ENCODE measurements at regions not wholly inside any gene's neighbourhood (a gene's known extent, or its start where the extent isn't known, plus 50 kb on each side); places are given as distances from the start of the nearest gene placed in this dataset.
"Not testable (repeated sequence)": the region's sequence is repeated elsewhere in the genome, so short reads cannot be mapped to it uniquely, and the experiment has no call there.

DNA sequence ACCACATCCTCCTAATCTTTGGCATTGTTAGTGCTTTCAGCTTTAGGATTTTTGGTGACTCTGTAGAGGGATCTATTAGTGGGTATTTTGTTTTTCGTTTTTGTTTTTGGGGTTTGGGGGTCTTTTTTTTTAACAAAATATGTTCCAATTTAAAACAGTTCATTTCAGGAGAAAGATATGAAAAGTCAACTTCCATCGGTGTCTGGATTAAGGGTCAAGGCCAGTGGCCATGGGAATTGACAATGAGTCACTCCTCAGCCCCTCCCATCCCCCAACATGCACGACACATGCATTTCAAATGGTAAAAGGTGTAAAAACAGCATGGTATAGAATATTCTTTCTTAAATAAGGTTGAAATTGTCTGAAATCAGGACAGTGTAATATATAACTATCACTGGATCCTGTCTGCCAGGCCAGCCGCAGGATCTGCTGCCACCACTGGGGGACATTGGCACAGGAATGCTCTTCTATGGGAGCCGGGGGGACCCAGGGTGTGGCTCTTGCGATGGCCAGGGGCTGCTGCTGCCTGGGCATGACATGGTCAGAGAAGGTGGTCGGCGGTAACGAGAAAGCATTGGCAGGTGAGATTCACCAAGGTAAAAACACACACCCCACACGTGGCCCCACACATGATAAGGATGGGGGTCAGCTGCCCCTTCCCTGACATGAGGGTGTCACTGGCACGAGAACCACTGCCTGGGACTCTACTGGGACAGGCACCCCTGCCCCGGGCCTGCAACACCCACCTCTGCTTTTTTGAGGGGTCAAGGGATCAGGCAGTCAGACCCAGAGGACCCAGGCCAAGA is 126.2 kb upstream of the KCTD7 start:
- no peak for DNase-seq

DNA sequence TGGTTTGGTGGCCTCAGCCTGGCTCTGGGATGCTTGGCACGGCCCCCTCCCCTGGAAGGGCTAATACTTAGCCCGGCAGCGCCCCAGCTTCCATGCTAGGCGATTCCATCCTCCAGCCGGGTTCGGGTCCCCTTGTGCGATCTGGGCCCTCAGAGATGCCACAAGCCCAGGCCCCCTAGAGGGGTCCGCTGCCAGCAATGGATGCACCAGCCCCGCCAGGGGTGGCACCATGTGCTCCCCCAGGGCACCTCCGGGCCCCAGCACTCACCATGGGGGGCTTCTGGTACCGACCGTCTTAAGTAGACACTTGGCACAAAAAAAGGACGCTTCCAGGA is 125.7 kb upstream of the KCTD7 start:
- no peak for DNase-seq

DNA sequence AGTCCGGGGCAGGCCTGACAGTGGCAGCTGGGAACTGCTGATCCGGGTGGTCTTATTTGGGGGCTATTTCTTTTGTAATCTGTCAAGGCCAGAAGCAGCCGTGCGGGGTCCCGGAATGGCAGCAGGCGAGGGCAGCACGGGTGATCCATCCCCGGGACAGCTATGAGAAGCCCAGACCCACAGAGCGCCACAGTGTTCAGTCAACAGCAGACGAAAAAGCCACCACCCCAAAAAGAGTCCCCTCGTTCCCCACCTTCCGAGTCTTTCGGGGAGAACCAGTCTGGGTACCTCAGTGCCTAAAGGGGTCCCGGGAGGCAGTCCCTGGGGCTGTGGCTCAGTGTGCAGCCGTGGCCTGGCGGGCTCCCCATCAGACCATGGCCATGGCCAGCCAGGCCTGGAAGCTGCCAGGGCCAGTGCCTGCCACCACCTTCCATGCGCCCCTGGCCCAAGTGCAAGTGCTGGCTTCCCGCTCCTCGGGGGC is 125.1 kb upstream of the KCTD7 start:
- no peak for DNase-seq

DNA sequence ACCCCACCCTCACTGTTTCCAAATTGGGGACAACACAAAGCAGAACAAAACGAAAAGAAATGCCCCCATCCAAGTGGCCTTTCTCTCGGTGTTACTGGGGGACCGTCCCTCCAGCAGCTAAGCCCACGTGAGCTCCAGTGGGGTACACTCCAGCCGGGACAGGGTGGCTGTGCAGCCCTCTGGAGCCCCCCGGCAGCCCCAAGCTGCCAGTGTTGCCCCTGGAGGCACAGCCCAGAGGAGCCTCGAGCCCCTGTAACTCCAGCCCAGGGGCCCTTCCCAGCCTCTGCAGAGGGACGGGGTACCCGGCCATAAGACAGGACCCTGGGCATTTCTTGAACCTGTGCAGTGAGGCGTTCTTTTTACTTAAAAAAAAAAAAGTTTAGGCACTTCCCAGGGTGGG is 124.5 kb upstream of the KCTD7 start:
- DNase-seq: no peak

DNA sequence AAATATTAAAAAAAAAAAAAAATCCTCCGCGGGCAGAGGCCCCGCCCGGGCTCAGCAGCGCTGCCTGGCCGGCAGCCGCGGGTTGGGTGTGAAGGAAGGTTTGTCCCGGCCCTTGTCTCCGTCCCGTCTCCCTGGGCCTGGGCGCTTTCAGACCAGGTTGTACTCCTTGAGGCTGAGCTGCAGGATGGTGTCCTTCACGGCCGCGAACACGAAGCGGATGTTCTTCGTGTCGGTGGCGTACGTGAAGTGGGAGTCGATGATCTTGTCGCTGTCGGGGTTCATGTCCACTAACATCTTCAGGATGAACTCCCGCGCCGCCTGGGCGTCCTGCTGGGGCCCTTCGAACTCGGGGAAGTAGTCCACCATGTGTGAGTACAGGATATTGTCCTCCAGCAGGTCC is 123.7 kb upstream of the KCTD7 start:
- no peak for DNase-seq

DNA sequence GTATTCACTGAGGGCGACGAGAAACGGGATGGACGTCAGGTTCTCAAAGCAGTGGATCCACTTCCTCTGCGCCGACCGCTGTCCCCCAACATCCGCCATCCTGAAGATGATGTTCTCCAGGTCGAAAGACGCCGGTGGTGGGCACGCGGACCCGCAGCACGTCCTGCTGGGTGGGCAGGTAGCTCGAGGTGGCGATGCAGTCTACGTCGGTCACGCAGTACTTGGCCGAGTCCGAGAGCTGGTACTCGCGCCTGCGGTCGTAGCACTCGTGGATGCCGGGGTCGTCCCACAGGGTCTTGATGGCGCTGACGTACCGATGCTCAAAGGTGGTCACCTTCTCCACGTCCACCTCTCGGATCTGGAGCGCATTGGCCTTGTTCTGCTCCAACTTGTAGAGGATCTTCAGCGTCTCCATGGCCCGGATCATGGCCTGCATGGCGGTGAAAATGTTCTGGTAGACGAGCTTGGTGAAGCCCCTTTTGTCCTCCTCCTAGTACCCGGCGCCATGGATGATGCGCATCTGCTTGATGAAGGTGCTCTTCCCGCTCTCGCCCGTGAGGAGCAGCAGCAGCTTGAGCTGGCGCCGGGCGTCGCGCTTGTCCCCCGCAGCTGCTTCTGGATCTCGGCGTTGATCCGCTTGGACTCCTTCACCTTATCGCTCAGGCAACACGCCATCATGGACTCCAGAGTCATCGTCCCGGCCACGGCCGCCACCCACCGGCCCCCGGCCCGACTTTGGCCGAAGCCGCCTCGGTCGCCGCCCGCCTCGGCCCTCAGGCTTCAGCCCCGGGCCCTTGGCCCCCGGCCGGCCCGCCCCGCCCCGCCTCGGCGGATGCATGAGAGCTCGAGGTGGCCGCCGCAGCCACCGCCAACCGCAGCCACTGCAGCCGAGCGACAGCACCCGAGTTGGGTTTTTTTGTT is 122.9 kb upstream of the KCTD7 start:
- peak in 1 of 56 donors; percentile 18 for DNase-seq

DNA sequence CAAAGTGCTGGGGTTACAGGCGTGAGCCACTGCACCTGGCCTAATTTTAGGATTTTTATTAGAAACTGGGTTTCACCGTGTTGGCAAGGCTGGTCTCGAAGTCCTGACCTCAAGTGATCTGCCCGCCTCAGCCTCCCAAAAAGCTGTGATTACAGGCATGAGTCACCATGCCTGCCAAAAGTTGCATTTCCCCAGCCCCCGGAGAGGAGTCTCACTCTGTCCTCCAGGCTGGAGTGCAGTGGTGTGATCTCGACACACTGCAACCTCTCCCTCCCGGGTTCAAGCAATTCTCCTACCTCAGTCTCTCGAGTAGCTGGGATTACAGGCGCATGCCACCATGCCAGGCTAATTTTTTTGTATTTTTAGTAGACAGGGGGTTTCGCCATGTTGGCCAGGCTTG is 122.0 kb upstream of the KCTD7 start:
- DNase-seq: not testable (repeated sequence)

DNA sequence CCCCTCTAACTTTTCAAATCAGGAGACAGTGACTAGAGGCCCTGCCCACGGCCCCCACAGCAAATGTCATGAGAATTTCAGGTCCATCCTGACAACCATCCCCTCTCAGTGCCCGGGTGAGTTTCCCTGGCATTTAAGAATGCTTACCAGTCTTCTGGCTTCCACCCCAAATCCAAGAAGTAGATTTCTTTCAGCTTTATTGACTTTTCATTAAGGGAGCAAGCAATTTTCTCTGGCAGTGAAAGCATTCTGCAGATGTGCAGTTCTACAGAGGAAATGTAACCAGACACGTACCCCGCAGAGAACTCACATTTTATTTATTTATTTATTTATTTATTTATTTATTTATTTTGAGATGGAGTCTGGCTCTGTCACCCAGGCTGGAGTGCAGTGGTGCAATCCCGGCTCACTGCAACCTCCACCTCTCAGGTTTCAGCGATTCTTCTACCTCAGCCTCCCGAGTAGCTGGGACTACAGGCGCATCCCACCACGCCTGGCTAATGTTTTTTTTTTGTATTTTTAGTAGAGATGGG is 120.9 kb upstream of the KCTD7 start:
- DNase-seq: no peak

DNA sequence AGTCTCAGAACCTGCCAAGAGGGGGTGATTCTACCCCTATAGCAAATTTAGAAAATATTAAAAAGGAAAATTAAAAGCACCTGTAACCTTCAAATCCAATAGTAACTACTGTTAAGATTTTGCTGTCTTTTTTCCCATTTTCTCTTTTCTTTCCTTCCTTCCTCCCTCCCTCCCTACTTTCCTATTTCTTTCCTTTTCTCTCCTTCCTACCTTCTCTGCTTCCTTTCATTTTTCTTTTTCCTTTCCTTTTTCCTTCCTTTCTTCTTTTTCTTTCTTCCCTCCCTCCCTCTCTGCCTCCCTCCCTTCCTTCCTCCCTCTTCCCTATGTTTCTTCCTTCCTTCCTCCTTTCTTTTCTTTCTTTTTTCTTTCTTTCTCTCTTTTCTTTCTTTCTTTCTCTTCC is 120.2 kb upstream of the KCTD7 start:
- DNase-seq: no peak

DNA sequence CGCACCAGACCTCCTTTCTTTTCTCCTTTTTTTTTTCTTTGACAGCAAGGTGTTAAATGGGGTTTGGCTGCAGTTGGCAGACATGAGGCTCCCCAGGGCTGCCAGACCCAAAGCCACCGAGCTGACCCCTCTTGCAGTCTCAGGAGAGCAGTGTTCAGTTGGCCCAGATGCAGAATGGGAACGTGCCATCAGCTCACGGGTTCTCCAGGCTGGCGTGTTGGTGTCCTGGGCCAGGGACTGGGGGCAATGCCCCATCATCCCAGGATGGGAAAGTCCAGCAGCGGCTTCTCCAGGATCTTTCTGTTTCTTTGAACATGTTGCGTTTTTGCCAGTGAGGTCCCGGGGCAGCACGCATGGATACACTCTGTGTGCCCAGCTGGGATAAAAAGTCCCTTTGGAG is 114.6 kb upstream of the KCTD7 start:
- DNase-seq: no peak

DNA sequence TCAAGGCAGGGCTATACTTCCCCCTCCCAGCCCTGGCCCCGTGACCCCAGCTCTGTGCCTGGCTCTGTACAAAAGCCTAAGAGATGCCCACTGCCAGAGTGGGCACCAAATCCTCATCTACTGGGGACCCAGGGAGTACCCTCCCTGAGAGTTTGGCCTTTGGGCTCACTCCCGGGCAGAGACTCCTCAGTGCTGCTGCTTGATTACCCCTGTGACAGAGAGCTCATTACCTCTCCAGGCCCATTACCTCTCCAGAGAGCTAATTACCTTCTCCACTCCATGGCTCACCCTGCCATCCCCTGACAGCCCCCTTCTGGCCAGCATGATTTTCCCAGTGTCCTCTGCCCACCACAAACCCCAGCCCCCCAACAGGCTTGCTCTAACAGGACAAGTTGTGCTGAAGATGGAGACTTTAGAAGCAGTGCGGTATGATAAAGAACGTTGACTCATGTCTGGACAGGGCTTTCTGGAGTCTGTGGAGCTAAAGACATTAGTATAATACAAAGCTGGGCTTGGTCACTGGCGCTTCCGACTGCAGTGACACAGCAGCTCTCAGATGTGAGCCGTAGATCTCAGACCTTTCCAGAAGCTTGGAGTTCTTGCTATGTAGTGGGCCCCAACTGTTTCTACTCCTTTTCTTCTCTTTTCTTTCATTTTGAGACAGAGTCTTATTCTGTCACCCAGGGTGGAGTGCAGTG is 111.3 kb upstream of the KCTD7 start:
- no peak for DNase-seq

DNA sequence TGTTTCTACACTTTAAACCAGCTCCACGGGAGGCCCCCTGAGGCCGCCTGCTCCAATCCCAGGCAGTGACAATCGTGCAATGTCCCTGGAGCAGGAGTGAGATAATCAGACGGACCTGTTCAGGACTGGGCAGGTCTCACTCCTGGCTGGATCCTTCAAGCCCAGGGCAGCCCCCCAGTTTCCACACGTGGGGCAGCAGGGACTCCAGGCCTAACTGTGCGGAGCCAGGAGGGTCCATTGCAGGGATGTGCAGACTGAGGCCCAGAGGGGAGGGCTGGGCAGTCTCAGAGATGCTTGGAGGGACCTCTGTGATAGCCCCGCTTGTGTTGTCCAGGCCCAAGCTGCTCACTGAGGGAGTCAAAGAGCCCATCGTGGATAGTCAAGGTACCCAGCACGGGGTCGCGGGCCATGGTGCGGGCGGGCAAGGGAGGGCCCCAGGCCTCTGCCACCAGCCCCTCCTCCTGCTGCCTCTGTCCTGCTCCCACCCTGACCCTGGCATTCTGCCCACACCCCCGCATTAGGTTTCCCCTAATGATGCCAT is 110.5 kb upstream of the KCTD7 start:
- no peak for DNase-seq

DNA sequence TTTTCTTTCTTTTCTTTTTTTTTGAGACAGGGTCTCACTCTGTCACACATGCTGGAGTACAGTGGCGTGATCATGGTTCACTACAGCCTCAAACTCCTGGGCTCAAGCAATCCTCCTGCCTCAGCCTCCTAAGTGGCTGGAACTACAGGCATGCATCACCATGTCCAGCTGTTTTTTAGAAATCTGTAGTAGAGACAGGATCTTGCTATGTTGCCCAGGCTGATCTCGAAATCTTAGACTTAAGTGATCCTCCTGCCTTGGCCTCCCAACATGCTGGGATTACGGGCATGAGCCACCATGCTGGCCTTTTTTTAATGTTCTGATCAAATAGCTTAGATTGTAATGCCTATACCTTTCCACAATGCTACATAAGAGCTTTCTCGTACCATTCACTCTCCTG is 107.0 kb upstream of the KCTD7 start:
- DNase-seq: no peak

DNA sequence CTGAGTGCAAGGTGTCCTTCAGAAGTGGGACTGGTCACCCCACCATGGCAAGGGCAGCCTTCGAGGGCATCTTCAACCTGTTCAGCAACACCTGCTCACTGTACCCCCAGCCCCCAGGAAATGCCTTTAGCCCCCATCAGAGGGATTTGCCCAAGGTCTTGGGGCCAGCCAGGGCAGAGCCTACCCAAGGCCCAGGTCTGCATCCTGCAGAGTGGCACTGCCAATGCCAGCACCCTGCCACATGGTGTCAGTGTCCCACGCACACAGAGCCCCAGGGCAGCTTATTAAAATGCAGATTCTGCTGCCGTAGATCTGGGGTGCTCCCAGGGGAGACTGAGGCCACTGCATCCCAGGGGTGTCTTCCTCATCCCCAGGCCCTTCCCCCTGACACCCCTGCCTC is 106.2 kb upstream of the KCTD7 start:
- DNase-seq: peak in 9 of 56 donors; percentile 2 to 35 (median 7)

DNA sequence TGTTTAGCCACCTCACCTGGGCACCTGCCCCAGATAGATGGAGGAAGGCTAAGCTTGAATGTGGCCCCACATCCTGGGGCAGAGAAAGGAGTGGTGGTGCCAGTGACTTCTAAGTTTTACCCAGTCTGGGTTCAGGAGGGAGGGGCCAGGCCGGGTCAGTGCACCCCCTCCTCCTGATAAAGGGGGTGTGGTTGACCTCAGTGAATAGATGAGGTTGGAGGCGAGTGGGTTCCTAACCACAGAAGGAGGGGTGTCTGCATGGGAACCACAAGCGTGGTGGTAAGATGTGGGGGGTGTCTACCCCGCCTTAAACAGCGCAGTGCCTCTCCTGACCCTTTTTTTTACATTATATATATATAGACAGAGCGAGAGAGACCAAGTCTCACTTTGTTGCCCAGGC is 105.3 kb upstream of the KCTD7 start:
- DNase-seq: no peak

DNA sequence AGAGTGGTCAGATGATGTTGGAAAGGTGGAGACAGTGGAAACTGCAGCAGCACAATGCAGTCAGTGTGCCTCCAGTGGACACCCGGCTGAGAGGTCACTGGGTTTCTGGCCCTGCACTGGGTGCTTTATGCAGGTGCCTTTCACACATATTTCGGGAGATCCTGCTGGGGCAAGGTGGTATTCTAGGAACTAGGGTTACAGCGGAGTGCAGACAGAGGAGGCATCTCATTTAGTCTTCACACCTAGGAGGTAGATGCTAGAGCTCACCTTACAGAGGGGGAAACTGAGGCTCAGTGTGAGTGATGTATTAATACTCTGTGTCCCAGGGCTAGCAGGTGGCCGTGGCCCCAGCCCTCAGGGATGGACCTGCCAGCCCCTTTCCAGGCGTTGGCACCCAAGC is 103.9 kb upstream of the KCTD7 start:
- DNase-seq: no peak

DNA sequence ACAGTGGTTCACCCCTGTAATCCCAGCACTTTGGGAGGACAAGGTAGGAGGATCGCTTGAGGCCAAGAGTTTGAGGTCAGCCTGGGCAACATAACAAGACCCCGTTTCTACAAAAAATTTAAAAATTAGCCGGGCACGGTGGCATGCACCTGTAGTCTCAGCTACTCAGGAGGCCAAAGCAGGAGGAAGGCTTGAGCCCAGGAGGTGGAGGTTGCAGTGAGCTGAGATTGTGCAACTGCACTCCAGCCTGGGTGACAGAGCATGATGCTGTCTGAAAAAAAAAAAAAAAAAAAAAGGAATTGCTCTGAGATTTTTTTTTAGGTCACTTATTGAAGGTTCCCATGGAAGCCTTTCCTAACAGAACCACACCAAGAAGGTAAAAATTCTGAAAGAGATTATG is 101.9 kb upstream of the KCTD7 start:
- not testable (repeated sequence) for DNase-seq

DNA sequence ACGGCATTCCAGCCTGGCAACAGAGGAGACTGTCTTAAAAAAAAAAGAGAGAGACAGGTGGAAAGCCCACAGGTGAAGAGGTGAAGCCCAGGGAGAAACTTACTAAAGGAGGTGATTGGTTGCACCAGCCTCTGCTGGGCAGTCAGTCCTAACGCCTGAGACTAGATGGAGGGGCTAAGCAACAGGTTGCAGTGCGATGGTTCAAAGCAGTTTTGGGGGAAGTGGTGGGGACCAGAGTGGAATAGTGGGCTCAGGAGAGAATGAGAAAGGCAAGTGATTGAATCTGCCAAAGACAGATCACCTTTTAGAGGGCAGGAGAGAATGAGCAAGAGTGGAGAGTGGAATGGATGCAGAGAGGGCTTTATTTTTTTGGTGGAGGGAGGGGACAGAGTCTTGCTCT is 100.0 kb upstream of the KCTD7 start:
- no peak for DNase-seq

DNA sequence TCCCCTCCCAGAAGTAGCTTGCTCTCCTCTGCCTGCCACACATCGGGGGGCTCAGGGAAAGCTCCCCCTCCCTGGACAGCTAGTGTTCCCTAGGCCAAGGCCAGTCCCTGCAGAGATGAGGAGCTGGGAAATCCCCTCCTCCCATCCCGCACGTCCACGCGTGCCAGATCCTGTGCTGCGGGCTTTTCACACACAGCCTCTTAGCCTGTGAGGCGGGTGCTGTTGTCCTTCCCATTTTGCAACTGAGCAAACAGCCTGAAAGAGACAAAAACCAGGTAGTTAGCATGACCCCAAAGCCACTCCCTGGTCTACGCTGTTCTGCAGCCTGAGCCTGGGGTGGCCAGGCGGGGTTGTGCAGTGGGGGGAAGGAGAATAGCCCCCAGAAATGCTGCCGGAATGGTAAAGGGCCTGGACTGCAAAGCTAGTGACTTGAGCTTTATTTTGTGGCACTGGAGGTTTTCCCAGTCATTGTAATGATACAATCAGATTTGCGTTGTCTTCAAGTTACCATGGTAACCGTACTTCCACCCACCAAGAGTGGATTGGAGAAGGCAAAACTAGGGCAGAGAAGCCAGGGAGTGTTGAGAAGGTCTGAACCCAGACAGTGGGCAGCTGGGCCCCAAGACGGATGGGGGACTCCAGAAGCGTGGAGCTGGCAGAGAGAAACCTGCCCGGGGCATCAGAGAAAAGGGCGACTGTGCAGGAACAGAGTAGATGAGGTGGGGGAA is 98.6 kb upstream of the KCTD7 start:
- peak in 24 of 56 donors; percentile 3 to 69 (median 32) for DNase-seq
